ENCODE measurements at regions not wholly inside any gene's neighbourhood (a gene's known extent, or its start where the extent isn't known, plus 50 kb on each side); places are given as distances from the start of the nearest gene placed in this dataset.

- TF ChIP-seq CTCF (IDR thresholded peaks at IDR 0.05), result no peak
- TF ChIP-seq POLR2A (IDR thresholded peaks at IDR 0.05), result no peak
- no peak for TF ChIP-seq POLR2AphosphoS5 (IDR thresholded peaks at IDR 0.05)
Observed at GRCh38 chrY:15800021-15800420, 1275.7 kb downstream of the NLGN4Y start.

Measured in suprapubic skin (tissue), 4 donors.